DOHH2 (cell line): ENCODE measurements at regions not wholly inside any gene's neighbourhood (a gene's known extent, or its start where the extent isn't known, plus 50 kb on each side); places are given as distances from the start of the nearest gene placed in this dataset.

Experiments used
- EZH2phosphoT487 ChIP-seq: fragments of 200-600 bp; sonication (generic); IDR thresholded peaks from 2 replicates; pipeline ENCODE4 v1.6.1; 2017; ENCODE audit warnings: borderline replicate concordance, mild to moderate bottlenecking, antibody characterized with exemption, low read length, moderate library complexity, mixed read lengths
- TF ChIP-seq, protein P1 (sequence below): fragments of 200-600 bp; sonication (generic); IDR thresholded peaks from one replicate; pipeline ENCODE4 v1.5.1; 2014; ENCODE audit warnings: antibody characterized with exemption, mild to moderate bottlenecking, low read depth, low read length; ENCODE audit not compliant: poor library complexity, severe bottlenecking

DNA sequence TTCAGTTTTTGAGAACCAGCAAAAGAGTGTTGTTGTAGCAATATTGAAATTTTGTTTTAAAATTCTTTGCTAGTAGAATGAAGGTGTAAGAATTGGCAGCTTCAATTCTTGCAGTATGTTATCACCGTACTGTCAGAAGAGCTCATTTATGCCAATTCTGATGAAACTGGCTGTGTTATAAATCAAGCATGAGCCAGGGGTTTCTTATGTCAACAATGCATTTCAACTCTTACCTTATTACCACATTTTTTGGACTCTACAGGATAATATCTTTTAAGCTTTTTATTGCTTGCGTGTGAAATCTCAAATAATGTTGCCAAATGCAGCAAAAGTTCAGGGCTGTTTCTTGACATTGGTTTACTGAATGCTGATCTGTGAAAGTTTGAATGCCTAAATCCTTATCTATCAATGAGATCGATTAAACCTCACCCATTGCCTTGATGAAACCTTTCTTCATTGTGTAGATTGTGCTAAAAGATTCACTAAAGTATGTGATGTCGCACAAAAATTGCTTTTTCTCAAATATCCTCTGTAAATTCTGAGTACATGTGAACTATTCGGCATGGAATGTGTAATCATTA is 1389.3 kb upstream of the ZEB2 start:
- TF ChIP-seq, protein P1, sequence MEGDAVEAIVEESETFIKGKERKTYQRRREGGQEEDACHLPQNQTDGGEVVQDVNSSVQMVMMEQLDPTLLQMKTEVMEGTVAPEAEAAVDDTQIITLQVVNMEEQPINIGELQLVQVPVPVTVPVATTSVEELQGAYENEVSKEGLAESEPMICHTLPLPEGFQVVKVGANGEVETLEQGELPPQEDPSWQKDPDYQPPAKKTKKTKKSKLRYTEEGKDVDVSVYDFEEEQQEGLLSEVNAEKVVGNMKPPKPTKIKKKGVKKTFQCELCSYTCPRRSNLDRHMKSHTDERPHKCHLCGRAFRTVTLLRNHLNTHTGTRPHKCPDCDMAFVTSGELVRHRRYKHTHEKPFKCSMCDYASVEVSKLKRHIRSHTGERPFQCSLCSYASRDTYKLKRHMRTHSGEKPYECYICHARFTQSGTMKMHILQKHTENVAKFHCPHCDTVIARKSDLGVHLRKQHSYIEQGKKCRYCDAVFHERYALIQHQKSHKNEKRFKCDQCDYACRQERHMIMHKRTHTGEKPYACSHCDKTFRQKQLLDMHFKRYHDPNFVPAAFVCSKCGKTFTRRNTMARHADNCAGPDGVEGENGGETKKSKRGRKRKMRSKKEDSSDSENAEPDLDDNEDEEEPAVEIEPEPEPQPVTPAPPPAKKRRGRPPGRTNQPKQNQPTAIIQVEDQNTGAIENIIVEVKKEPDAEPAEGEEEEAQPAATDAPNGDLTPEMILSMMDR: no peak
- TF ChIP-seq EZH2phosphoT487: no peak
